Hepatocyte (in vitro differentiated cells): ENCODE measurements at regions not wholly inside any gene's neighbourhood (a gene's known extent, or its start where the extent isn't known, plus 50 kb on each side); places are given as distances from the start of the nearest gene placed in this dataset.

Source experiments
- CTCF ChIP-seq: fragments of 200-600 bp; sonication (generic); IDR thresholded peaks from 2 replicates; pipeline ENCODE4 v1.5.1; 2016; ENCODE audit warnings: antibody characterized with exemption, mild to moderate bottlenecking; ENCODE audit not compliant: poor library complexity
- EZH2 ChIP-seq: fragments of 200-600 bp; sonication (generic); IDR thresholded peaks from 2 replicates; pipeline ENCODE4 v1.6.1; 2016; ENCODE audit warnings: antibody characterized with exemption, mild to moderate bottlenecking, borderline replicate concordance

- TF ChIP-seq CTCF (no peak), EZH2 (no peak)
Measured at GRCh38 chr1:72869441-72869840, 587.1 kb upstream of the NEGR1 start.
